Fibroblast of villous mesenchyme (primary cell): ENCODE measurements at regions not wholly inside any gene's neighbourhood (a gene's known extent, or its start where the extent isn't known, plus 50 kb on each side); places are given as distances from the start of the nearest gene placed in this dataset.

ENCODE experiments used
- DNase-seq: peaks from one replicate; pipeline ENCODE4 v3.0.0-alpha.2; 2010; ENCODE audit warnings: low read depth
- H3K4me3 ChIP-seq: 2 replicates; pipeline ENCODE4 v1.5.1; 2011; ENCODE audit warnings: low read depth, mild to moderate bottlenecking, low read length
- CTCF ChIP-seq: IDR thresholded peaks from 2 replicates; pipeline ENCODE4 v1.5.1; 2012; ENCODE audit warnings: low read depth, mild to moderate bottlenecking, low read length; ENCODE audit not compliant: insufficient read depth

GRCh38 chr2:133982256-133982655 lies 271.6 kb upstream of the MGAT5 start:
- no peak for TF ChIP-seq CTCF
- no peak overlapping the region for H3K4me3 ChIP-seq
- DNase-seq = no peak

GRCh38 chr2:133985563-133985962 lies 268.3 kb upstream of the MGAT5 start:
- no peak for TF ChIP-seq CTCF
- no peak for DNase-seq
- H3K4me3 ChIP-seq = no peak overlapping the region

GRCh38 chr2:133986081-133986837 lies 267.6 kb upstream of the MGAT5 start:
- TF ChIP-seq CTCF = no peak
- H3K4me3 ChIP-seq = no peak overlapping the region
- peak; percentile 7 for DNase-seq

- DNase-seq = no peak
Observed at GRCh38 chr2:133986881-133987795, 266.7 kb upstream of the MGAT5 start.

GRCh38 chr2:133988316-133988891 lies 265.5 kb upstream of the MGAT5 start:
- no peak for DNase-seq
- no peak for TF ChIP-seq CTCF
- no peak overlapping the region for H3K4me3 ChIP-seq

More at GRCh38 chr2:133986881-133987795, 266.7 kb upstream of the MGAT5 start:
- no peak overlapping the region for H3K4me3 ChIP-seq
- no peak for TF ChIP-seq CTCF

GRCh38 chr2:133991606-133992168 lies 262.2 kb upstream of the MGAT5 start:
- no peak for DNase-seq
- H3K4me3 ChIP-seq = no peak overlapping the region
- TF ChIP-seq CTCF = no peak
